ENCODE measurements at regions not wholly inside any gene's neighbourhood (a gene's known extent, or its start where the extent isn't known, plus 50 kb on each side); places are given as distances from the start of the nearest gene placed in this dataset.

DNA sequence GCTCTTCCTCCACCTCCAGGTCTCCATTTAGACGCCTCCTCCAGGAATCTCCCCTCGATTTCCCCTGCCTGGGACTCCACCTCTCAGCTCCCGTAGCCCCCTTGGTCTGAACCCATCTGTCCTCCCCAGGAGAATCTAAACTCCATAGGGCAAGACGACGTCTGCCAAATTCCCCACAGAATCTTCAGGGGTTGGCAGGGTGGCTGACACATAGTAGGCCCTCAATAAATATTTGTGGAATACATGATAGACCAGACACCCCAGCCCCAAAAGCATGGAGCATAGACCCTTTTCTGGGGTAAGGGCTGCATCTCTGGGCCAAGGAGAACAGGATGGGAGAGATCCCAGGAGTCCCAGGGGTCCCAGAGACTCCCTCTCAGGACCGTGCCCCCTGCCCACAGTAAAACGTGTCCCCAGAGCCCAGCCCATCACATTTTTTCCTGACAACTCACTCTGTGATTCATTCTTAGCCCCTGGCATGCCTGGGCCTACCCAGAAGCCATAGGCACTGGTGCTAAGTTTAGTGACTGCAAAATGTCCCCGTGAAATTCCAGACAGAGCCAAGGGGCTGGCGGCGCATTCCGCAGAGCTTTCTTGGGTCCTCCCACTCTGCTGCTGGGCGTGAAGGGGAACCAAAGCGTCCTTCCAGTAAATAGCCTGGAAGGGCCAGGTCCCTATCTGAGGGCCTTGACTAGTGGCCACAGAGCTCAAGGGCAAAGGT lies 78.0 kb upstream of the SLC6A6 start:
- peak overlapping the region; percentile 90 for H3K27ac ChIP-seq
- DNase-seq, result peak in 1 of 2 experiments; percentile 31
- H3K4me1 ChIP-seq, result peaks cover 39% of the 10 kb centered on the region
- no peaks in the 10 kb centered on the region for H3K27me3 ChIP-seq
- H3K36me3 ChIP-seq, result no peaks in the 10 kb centered on the region
- no peaks in the 10 kb centered on the region for H3K9me3 ChIP-seq (replicated peaks)
- no peak overlapping the region for H3K4me3 ChIP-seq

GRCh38 chr3:14328422-14328821 lies 74.0 kb upstream of the SLC6A6 start:
- no peak for DNase-seq
- Histone ChIP-seq H3K36me3 (no peaks in the 10 kb centered on the region), H3K4me1 (peaks cover 19% of the 10 kb centered on the region), H3K9me3 (replicated peaks) (no peaks in the 10 kb centered on the region), H3K27ac (no peak overlapping the region), H3K27me3 (no peaks in the 10 kb centered on the region), H3K4me3 (no peak overlapping the region)

GRCh38 chr3:14329116-14329830 lies 73.1 kb upstream of the SLC6A6 start:
- Histone ChIP-seq H3K27ac (no peak overlapping the region), H3K9me3 (replicated peaks) (no peaks in the 10 kb centered on the region)
- DNase-seq, result no peak

GRCh38 chr3:14329842-14330241 lies 72.6 kb upstream of the SLC6A6 start:
- Histone ChIP-seq H3K4me3 (no peak overlapping the region), H3K27ac (no peak overlapping the region), H3K36me3 (no peaks in the 10 kb centered on the region), H3K9me3 (replicated peaks) (no peaks in the 10 kb centered on the region), H3K4me1 (peaks cover 10% of the 10 kb centered on the region), H3K27me3 (no peaks in the 10 kb centered on the region)
- DNase-seq, result no peak

More at GRCh38 chr3:14329116-14329830, 73.1 kb upstream of the SLC6A6 start:
- Histone ChIP-seq H3K4me3 (no peak overlapping the region), H3K4me1 (peaks cover 15% of the 10 kb centered on the region), H3K27me3 (no peaks in the 10 kb centered on the region), H3K36me3 (no peaks in the 10 kb centered on the region)

- no peak overlapping the region for H3K27ac ChIP-seq
- no peak overlapping the region for H3K4me3 ChIP-seq
- no peak for DNase-seq
- no peaks in the 10 kb centered on the region for H3K36me3 ChIP-seq
- H3K4me1 ChIP-seq, result peaks cover 4% of the 10 kb centered on the region; the same call in 1 of the 2 replicates
- H3K27me3 ChIP-seq, result no peaks in the 10 kb centered on the region
- H3K9me3 ChIP-seq (replicated peaks), result no peaks in the 10 kb centered on the region
Observed at GRCh38 chr3:14330508-14330907, 71.9 kb upstream of the SLC6A6 start.

GRCh38 chr3:14331251-14331650 lies 71.2 kb upstream of the SLC6A6 start:
- H3K9me3 ChIP-seq (replicated peaks), result no peaks in the 10 kb centered on the region
- H3K4me1 ChIP-seq, result peaks cover 4% of the 10 kb centered on the region; the same call in 1 of the 2 replicates
- no peaks in the 10 kb centered on the region for H3K27me3 ChIP-seq
- H3K27ac ChIP-seq, result no peak overlapping the region
- DNase-seq, result no peak
- H3K4me3 ChIP-seq, result no peak overlapping the region
- no peaks in the 10 kb centered on the region for H3K36me3 ChIP-seq

- H3K4me3 ChIP-seq, result no peak overlapping the region
- DNase-seq, result no peak
Observed at GRCh38 chr3:14332392-14332791, 70.0 kb upstream of the SLC6A6 start.

GRCh38 chr3:14333215-14333614 lies 69.2 kb upstream of the SLC6A6 start:
- DNase-seq, result no peak
- H3K36me3 ChIP-seq, result no peaks in the 10 kb centered on the region
- no peaks in the 10 kb centered on the region for H3K9me3 ChIP-seq (replicated peaks)
- no peak overlapping the region for H3K27ac ChIP-seq
- peaks cover 4% of the 10 kb centered on the region for H3K4me1 ChIP-seq
- peaks cover 3% of the 10 kb centered on the region for H3K27me3 ChIP-seq
- no peak overlapping the region for H3K4me3 ChIP-seq

More at GRCh38 chr3:14332392-14332791, 70.0 kb upstream of the SLC6A6 start:
- Histone ChIP-seq H3K9me3 (replicated peaks) (no peaks in the 10 kb centered on the region), H3K27ac (no peak overlapping the region), H3K36me3 (no peaks in the 10 kb centered on the region), H3K27me3 (no peaks in the 10 kb centered on the region), H3K4me1 (peaks cover 4% of the 10 kb centered on the region; the same call in 1 of the 2 replicates)

GRCh38 chr3:14333621-14334020 lies 68.8 kb upstream of the SLC6A6 start:
- H3K4me1 ChIP-seq, result peaks cover 4% of the 10 kb centered on the region
- H3K4me3 ChIP-seq, result no peak overlapping the region
- H3K27ac ChIP-seq, result no peak overlapping the region
- no peaks in the 10 kb centered on the region for H3K9me3 ChIP-seq (replicated peaks)
- peaks cover 5% of the 10 kb centered on the region for H3K27me3 ChIP-seq
- H3K36me3 ChIP-seq, result no peaks in the 10 kb centered on the region
- no peak for DNase-seq

GRCh38 chr3:14334136-14334535 lies 68.3 kb upstream of the SLC6A6 start:
- Histone ChIP-seq H3K27ac (no peak overlapping the region), H3K27me3 (peaks cover 5% of the 10 kb centered on the region), H3K4me1 (peaks cover 4% of the 10 kb centered on the region), H3K4me3 (no peak overlapping the region), H3K36me3 (no peaks in the 10 kb centered on the region), H3K9me3 (replicated peaks) (no peaks in the 10 kb centered on the region)
- no peak for DNase-seq

DNA sequence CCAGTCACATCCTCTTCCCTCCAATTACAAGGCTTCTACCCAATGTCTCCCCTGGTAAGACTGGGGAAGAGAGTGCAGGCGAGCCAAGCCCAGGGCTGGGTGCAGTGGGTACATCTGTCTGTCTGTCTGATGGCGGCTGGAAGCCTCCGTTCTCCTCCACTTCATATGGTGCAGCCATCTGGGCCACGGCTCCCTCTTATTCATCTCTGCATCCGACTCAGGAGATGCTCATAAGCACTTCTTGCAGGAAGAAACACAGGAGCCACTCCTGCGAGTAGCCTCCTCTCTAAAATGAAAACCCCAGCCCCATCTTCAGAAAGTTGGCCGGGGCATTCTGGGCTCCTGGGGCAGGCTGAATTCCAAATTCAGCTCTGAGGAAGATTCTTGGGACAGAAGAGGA lies 67.5 kb upstream of the SLC6A6 start:
- Histone ChIP-seq H3K27me3 (peaks cover 5% of the 10 kb centered on the region), H3K4me1 (peaks cover 4% of the 10 kb centered on the region), H3K4me3 (no peak overlapping the region), H3K36me3 (no peaks in the 10 kb centered on the region), H3K27ac (no peak overlapping the region), H3K9me3 (replicated peaks) (no peaks in the 10 kb centered on the region)
- no peak for DNase-seq

GRCh38 chr3:14335774-14336748 lies 66.3 kb upstream of the SLC6A6 start:
- Histone ChIP-seq H3K27ac (no peak overlapping the region), H3K4me3 (no peak overlapping the region), H3K36me3 (no peaks in the 10 kb centered on the region), H3K9me3 (replicated peaks) (no peaks in the 10 kb centered on the region), H3K4me1 (peaks cover 4% of the 10 kb centered on the region), H3K27me3 (peaks cover 5% of the 10 kb centered on the region)
- DNase-seq, result no peak

GRCh38 chr3:14336749-14337598 lies 65.4 kb upstream of the SLC6A6 start:
- Histone ChIP-seq H3K9me3 (replicated peaks) (no peaks in the 10 kb centered on the region), H3K27ac (no peak overlapping the region), H3K4me1 (peaks cover 4% of the 10 kb centered on the region), H3K36me3 (no peaks in the 10 kb centered on the region), H3K27me3 (peaks cover 5% of the 10 kb centered on the region), H3K4me3 (no peak overlapping the region)
- no peak for DNase-seq

- Histone ChIP-seq H3K4me1 (peaks cover 4% of the 10 kb centered on the region), H3K27ac (no peak overlapping the region), H3K36me3 (no peaks in the 10 kb centered on the region), H3K9me3 (replicated peaks) (no peaks in the 10 kb centered on the region), H3K27me3 (peaks cover 5% of the 10 kb centered on the region), H3K4me3 (no peak overlapping the region)
- no peak for DNase-seq
Observed at GRCh38 chr3:14337828-14338227, 64.6 kb upstream of the SLC6A6 start.
